LNCaP clone FGC (cell line): ENCODE measurements at regions not wholly inside any gene's neighbourhood (a gene's known extent, or its start where the extent isn't known, plus 50 kb on each side); places are given as distances from the start of the nearest gene placed in this dataset.

ENCODE experiments used
- DNase-seq: peaks from one replicate; pipeline ENCODE4 v3.0.0-alpha.2; 2011; ENCODE audit warnings: low read depth
- H3K4me3 ChIP-seq: 2 replicates; pipeline ENCODE4 v1.5.1; 2011; ENCODE audit warnings: mild to moderate bottlenecking, low read depth, low read length, control low read depth
- TF ChIP-seq, protein P1 (sequence below): IDR thresholded peaks from 2 replicates; pipeline ENCODE4 v1.5.1; 2012; ENCODE audit warnings: mild to moderate bottlenecking; ENCODE audit not compliant: control insufficient read depth, insufficient read depth; ENCODE audit errors: extremely low read depth

- H3K4me3 ChIP-seq: no peak overlapping the region
- TF ChIP-seq, protein P1, sequence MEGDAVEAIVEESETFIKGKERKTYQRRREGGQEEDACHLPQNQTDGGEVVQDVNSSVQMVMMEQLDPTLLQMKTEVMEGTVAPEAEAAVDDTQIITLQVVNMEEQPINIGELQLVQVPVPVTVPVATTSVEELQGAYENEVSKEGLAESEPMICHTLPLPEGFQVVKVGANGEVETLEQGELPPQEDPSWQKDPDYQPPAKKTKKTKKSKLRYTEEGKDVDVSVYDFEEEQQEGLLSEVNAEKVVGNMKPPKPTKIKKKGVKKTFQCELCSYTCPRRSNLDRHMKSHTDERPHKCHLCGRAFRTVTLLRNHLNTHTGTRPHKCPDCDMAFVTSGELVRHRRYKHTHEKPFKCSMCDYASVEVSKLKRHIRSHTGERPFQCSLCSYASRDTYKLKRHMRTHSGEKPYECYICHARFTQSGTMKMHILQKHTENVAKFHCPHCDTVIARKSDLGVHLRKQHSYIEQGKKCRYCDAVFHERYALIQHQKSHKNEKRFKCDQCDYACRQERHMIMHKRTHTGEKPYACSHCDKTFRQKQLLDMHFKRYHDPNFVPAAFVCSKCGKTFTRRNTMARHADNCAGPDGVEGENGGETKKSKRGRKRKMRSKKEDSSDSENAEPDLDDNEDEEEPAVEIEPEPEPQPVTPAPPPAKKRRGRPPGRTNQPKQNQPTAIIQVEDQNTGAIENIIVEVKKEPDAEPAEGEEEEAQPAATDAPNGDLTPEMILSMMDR: no peak
- no peak for DNase-seq
Measured at GRCh38 chr1:59186656-59187055, 110.2 kb upstream of the FGGY start.

GRCh38 chr1:59188413-59189213 lies 108.3 kb upstream of the FGGY start:
- TF ChIP-seq, protein P1: no peak

DNA sequence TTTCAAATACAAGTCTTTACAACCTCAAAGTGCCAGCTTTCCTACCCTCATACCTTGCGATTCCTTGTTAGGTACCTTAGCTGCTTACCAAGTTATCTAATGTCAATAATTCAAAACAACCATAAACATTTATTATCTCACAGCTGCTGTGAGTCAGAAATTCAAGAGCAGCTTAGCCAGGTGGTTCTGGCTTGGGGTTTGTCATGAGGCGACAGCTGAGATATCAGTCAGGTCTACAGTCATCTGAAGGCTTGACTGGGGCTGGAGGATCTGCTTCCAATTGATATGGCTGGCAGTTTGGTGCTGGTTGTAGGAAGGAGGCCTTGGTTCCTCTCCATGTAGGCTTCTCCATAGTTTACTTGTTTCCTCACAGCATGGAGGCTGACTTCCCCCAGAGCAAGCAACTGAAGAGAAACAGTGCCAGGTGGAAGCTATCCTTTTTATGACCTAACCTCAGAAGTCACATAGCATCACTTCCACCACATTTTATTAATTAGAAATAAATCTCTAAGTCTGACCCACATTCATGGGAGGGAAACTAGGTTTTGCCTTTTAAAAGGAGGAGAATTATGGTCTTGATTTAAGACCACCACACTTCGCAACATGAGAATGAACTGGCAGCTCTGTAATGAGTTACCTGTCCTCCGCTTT lies 103.3 kb upstream of the FGGY start:
- TF ChIP-seq, protein P1: no peak
- no peak overlapping the region for H3K4me3 ChIP-seq
- no peak for DNase-seq

More at GRCh38 chr1:59188413-59189213, 108.3 kb upstream of the FGGY start:
- H3K4me3 ChIP-seq: no peak overlapping the region
- DNase-seq: no peak

DNA sequence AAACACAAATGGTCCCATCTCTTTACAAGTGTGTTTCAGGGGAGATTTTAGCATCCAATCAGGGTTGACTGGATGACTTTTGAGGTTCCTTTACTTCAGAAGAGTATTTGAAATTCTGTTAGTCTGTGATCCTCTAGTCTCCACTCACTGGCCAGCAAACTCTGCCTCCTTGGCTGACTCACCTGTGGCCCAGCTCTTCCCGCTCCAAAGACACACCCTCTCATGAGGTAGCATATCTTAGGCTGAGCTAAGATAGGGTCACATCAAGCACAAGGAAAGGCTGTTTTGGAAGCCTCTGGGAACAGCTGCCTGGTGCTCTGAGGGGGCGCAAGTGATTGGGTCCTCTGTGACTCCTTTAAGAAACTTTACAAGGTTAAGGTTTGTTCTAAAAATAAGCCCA lies 102.3 kb upstream of the FGGY start:
- no peak overlapping the region for H3K4me3 ChIP-seq
- DNase-seq: no peak
- TF ChIP-seq, protein P1: no peak

GRCh38 chr1:59195151-59195550 lies 101.7 kb upstream of the FGGY start:
- TF ChIP-seq, protein P1: no peak
- no peak for DNase-seq
- H3K4me3 ChIP-seq: no peak overlapping the region

GRCh38 chr1:59198564-59198963 lies 98.3 kb upstream of the FGGY start:
- TF ChIP-seq, protein P1: no peak
- DNase-seq: no peak
- no peak overlapping the region for H3K4me3 ChIP-seq
